T-helper 1 cell (primary cell): ENCODE measurements at regions not wholly inside any gene's neighbourhood (a gene's known extent, or its start where the extent isn't known, plus 50 kb on each side); places are given as distances from the start of the nearest gene placed in this dataset.
"Not testable (repeated sequence)": the region's sequence is repeated elsewhere in the genome, so short reads cannot be mapped to it uniquely, and the experiment has no call there.

Experiments
- DNase-seq, 5 donors: peaks; one replicate each; pipeline ENCODE4 v3.0.0-alpha.2; 2012 to 2020

DNA sequence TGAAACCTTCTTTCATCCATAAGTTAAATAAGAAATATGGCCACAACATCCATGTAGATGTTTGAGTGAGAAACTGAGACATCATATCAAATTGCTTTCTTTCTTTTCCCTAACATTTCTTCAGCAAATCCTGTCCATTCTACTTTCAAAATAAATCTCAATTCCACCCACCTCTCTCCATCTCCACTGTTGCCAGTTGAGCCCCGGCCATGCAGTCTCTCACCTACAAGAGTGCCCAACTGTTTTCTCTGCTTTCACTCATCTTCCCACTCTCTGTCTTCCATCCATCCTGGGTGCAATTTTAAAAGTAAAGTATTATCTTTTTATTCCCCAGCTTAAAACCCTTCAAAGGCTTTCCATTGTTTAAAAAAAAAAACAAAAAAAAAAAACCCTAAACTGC is 260.4 kb downstream of the DEPDC1B start:
- no peak for DNase-seq

DNA sequence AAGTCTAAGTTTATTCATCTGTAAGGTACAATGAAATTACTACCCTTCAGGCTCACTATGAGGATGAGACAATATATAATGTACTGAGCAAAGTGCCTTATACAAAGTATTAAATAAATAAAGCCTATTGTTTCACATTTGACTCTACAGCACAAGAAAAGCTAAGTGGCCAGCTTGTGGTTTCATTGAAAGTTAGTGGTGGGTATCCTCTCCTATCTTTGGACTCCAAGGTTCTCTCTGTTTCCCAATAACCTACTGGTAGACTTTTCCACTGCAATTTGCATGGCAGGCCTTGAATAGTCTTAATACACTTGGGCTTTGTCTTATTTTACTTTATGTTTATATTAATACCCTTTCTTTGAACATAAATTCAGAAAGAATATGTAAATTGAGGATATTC is 262.7 kb downstream of the DEPDC1B start:
- DNase-seq = no peak

DNA sequence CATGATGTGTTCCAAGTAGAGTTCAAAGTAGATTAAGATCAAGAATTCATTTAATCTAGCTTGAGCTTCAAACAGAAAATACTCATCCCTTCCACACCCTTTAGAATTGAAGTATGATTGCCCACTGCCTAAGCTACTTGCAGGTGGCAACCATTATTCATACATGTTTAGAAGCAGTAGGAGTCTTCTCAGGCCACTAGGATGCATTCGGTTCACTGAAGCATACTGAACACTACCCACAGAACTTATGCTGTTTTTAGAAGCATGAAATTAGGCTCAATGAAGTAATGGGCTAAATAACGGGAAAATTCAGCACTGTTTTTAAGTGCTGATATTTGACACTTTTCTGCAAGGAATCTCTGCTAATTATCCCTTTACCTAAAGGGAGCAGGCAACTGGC is 263.4 kb downstream of the DEPDC1B start:
- no peak for DNase-seq

DNA sequence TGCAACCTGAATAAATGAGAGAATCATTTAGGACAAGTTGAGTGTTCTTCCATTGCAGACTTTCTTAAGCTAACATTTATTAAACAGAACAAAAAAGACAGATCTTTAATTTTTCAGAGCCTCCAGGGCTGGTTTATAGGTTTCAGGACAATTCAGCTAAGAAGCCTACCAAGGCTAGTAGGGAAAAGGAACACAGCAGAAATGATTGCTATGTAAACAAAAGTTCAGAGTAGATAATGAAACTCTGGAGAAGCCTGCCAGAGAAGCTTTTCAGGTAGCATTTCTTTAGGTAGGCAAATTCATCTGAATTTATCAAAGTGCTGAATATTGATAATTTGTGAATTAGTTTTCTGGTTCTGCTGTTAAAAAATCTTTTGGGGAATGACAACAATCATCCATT is 264.2 kb downstream of the DEPDC1B start:
- DNase-seq = no peak

DNA sequence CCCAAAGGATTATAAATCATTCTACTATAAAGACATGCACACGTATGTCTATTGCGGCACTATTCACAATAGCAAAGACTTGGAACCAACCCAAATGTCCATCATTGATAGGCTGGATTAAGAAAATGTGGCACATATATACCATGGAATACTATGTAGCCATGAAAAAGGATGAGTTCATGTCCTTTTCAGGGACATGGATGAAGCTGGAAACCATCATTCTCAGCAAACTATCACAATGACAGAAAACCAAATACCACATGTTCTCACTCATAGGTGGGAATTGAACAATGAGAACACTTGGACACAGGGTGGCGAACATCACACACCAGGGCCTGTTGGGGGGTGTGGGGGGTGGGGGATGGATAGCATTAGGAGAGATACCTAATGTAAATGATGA is 273.8 kb downstream of the DEPDC1B start:
- DNase-seq = not testable (repeated sequence)

DNA sequence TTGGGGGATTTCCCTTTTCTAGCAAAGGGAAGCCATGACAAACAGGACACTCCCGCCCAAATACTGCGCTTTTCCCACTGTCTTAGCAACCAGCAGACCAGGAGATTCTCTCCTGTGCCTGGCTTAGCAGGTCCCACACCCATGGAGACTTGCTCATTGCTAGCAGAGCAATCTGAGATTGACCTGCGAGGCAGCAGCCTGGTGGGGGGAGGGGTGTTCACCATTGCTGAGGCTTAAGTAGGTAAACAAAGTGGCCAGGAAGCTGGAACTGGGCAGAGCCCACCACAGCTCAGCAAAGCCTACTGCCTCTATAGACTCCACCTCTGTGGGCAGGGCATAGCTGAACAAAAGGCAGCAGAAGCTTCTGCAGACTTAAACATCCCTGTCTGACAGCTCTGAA is 279.2 kb downstream of the DEPDC1B start:
- DNase-seq = not testable (repeated sequence)

DNA sequence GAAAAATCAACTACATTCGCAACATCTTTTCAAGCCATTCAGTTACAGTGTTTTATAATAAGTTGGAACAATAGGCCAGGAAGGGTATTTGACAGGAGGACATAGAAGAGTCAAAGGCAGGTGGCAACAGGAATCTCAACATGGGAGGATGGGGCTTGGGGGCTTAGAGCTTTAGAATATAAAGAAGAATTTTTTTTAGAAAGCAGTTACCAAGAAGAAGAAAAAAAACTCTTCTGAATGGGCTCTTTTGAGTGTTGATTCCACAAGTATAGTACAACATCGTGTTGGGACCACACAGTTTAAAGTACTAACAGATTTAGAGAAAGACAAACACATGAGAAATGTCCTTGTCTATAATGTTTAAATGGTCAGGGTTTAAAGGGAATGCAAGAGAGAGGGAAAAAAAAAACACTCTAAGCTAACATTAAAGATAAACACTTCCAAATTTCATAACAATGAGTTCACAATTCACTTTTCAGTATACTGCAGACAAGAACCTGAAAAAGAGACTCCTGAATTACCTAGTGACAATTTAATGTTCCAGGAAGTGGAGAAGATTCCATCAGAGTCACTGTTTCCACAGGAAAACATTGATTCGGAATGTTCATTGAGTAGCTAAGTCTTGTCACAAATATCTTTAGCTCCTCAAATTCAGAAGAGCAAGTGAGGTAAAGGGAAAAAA is 282.3 kb downstream of the DEPDC1B start:
- DNase-seq = no peak

DNA sequence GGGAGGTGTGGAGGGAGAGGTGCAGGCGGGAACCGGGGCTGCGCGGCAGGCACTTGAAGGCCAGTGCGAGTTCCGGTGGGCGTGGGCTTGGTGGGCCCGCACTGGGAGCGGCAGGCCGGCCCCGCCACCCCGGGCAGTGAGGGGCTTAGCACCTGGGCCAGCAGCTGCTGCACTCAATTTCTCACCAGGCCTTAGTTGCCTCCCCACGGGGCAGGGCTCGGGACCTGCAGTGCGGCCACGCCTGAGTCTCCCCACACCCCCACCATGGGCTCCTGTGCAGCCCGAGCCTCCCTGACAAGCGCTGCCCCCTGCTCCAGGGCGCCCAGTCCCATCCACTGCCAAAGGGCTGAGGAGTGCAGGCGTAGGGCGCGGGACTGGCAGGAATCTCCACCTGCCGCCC is 284.5 kb downstream of the DEPDC1B start:
- DNase-seq = no peak

DNA sequence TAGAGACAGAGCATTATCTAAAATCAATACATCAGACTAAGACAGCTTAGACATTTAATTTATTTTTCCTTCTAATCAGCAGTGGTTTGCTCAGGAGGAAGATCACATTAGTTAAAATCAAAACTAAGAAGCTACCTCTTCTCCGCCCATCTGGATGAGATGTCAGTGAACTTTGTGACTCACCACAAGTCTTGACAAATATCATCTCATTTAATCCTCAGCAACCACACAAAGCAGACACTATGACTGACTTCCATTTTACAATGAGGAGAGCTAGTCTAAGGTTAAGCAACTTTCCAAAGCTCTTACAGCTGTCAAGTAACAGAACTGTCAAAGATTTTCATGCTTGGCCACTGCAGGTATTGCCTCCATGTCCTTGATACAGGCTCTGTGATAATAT is 289.5 kb downstream of the DEPDC1B start:
- DNase-seq = no peak

DNA sequence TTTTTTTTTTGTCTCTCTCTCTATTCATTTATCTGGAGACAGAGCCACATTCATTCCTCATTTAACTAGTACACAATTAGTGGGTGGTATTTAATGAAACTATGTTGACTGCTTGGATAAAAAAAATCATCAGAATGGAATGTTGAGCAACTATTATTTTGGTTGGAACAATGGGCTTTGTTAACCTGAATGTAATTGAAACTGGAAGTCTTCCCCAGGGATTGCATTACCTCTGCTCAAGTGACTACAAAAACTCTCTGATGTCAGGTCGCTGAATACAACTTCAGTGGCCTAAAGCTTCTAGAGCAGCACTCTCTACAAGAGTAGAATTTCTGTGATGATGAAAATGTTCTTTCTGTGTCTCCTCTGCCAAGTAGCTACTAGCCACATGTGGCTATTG is 295.8 kb downstream of the DEPDC1B start:
- DNase-seq = no peak

DNA sequence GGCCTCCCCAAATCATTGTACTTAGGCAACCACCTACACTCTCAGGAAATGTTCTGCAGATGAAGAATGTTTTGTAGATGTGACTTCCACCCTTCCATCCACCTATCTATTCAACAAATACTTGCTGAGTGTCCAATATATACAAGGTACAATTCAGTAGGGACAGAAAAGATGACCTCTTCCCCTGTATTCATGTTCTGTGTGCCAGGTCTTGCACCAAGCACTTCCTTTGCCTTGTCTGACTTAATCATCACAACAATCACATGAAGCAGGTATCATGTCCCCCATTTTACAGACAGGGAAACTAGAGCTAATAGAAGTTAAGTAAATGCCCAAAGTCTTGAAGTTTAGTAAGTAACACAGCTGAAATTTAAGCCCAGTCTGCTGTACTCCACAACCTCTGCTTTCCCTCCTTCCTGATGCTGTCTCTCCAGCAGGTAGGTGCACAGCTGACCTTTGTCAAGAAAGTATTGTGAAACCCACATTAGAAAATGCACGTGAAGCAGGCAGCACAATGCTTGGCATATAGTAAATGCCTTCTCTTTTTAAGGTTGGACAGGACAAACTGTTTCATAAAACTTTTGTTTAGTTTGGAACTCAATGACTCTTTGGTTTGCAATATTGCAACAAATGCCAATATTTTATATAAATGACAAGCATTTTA is 296.5 kb downstream of the DEPDC1B start:
- no peak for DNase-seq

DNA sequence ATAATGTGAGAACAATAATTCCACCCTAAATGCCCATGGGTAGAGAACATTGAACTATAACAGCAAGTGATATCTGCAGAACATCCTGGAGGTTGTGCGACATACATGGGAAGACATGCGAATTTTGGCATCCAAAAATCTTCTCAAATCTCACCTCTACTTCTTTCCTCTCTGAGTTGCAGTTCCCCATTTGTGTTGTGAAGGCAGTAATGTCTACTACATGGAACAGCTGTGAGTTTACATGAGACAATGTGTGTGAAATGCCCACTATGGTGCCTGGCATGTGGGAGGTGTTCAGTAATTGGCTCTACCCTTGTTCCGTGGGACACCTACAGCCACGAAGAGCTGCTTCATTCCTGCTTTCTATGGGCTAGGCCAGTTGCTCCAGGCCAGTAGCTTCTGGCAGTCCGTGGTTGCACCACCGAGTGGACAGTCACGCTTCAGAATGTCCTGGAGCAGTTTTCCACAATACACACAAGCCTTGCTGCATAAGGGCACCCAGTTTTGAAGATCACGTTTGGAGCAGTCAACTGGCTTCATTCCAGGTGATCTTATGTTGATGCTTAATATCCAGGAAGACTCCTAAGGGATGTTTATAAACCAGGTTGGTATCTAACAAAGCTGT is 297.7 kb downstream of the DEPDC1B start:
- no peak for DNase-seq

DNA sequence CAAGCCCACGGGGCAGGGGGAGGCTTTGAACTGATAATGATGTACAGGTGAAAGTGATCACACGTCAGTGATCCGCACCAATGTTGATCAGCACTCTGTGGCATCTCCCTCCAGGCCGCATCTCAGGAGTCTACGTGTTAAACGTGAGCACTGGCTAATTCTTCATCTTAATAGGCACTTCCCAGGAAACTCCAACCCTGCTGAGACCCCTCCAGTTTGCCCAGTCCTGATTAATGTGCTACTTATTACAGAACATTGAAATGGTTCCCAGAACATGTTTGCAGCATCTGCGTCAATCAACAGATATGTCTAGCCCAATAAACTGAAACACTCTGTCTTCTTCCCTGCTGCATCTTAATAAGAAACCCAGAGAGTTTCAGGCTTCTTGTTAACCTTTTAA is 298.4 kb downstream of the DEPDC1B start:
- no peak for DNase-seq

DNA sequence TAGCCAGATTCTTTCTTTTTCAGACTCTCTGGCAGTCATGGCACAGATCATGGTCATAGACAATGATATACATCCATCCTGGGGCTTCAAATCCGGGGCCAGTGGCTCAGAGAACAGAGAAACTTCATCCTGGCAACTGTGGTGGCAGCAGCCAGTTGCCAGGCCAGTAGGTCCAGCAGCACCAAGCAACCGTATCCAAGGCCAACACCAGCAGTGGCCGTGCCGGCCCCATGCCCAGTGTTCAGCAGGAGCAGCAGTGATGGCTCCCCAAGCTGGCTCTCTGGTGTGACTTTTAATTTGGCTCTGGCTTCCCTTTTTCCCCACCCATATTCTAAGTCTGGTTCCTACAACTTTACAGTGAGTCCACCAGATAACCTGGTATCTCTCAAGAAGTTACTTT is 300.5 kb downstream of the DEPDC1B start:
- no peak for DNase-seq

DNA sequence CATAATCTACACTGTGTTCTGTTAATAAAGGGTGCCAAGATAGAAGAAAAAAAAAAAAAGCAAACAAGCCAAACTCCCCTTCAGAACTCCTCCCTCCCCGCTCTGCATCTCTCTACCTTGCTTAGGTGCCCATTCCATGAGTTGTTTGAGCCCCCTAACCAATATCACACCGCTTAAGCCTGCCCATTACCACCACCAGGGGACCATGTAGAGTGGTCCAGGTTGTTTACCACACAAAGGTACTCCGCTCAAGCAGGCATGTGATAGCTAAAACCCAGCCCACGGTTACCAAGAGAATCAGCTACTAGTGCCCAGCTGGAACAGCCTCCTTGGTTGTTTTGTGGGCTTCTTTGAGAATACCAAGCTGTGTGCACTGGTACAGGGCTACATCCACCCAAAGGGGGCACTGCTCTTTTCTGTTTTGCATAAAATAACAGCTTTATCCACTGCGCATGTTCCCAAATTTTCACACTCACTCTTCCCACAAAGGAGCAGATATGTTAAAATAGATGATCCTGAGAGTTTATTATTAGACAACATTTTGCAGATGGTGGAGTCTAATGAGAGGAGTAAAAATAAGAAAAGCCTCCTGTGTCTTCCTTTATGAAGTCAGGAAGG is 304.1 kb downstream of the DEPDC1B start:
- DNase-seq = no peak

DNA sequence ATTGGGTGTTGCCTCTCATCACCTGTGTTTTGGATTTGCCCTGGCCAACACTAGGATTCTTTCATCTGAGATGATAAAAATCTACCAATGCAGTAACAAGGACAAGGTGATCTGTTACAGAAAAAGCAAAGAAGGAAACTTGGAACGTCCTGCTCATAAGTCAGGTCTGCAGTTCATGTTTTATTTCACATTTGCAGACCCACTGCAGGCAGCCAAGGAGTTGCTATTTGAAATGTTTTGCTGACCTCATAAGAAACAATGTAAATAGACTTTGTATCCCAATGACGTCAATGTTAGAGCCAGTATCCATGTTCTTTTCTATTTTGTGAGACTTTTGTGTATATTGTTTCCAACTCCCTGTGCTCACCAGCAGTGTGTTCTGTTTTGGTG is 312.9 kb downstream of the DEPDC1B start:
- no peak for DNase-seq

DNA sequence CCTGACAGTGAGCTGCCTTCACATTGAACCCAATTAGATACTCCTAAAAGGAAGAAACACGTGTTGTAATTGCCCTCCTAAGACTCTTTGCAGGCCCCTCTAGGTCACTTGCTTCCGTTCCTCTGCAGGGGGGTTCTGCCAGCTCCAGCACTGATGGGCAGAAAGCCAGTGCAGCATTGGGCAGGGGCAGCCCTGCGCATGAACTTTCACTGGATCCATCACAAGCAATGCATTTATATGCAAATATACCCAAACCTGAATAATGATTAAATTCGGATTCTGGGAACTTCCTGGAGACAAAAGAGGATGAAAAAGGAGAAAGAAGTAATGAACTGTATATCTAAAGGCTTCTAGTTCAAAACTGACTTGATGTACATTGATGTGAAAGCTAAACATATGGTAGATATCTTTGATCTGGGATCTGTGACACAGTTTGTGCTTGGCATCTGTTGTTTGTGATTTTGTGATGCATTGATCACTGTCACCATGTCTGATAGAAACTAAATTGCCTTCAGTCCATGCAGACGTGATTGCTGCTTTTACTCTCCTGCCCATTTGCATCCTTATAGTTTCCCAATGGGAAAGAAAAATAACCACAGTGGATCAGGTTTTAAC is 313.4 kb downstream of the DEPDC1B start:
- no peak for DNase-seq

DNA sequence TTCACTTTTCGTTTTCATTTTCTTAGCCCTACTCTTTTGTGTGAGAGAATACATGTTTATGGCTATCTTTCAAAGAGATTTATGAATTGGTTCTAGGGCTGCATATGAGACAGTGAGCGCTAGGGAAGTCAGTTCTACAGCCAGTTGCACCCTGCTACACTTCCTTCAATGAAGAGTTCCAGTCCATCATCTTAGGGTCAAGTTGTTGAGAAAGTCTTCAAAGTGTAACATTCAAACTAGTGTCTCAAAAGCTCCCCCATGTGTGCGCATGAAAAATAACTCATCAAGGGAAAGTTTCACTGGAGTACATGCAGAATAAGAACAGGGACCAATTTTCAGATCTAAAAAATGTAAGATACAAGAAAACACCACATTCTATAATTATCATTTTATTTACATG is 317.2 kb downstream of the DEPDC1B start:
- no peak for DNase-seq

DNA sequence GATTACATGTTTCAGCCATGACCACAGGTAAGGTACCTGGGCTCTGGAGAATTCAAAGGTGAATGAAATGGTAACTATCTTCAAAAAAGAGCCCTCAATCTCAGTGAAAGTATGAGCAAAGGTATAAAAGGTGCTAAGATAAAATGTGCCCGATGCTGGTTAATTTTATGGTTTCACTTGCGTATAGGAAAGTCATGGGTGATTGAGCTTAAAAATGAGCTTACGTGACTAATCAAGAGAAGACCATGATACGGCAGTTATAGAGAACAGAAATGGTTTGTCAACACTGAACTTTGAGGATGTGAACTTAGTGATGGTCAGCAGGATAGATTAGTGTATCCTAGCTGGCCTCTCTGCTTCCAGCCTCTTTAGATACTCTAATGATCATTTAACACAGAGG is 320.1 kb downstream of the DEPDC1B start:
- DNase-seq = no peak

DNA sequence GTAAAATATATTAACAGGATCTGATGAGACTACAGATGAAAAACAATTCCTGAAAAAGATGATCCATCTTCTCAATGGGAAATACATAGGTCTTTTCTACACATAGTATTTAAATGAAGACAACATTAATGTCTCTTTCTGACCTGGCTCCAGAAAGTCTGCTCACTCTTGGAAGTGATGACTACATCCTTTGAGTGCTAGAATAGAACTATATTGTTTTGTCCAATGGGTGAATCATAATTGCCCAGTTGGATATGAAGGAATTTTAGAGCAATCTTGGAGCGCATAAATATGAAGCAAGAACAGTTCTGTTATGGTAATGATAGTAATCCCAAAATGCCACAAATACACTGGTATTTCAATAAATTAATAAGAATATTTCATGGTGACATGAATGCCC is 322.1 kb downstream of the DEPDC1B start:
- no peak for DNase-seq

DNA sequence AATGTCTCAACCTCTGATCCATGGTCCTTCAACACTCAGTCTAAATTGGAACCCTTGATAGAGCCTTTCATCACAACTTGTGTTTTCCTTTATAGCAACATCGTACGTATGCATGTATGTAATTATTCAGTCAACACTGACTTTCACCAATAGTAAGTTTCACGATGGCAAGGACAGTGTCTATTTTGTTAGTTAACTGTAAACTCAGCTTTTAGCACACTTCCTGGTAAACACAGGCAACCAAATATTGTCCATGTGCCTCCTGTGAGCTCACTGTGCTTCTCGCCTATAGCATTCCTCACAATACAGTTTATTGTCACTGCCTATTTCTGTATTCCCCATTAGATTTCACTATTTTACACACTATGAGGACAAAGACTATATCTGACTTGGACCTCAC is 323.1 kb downstream of the DEPDC1B start:
- no peak for DNase-seq

DNA sequence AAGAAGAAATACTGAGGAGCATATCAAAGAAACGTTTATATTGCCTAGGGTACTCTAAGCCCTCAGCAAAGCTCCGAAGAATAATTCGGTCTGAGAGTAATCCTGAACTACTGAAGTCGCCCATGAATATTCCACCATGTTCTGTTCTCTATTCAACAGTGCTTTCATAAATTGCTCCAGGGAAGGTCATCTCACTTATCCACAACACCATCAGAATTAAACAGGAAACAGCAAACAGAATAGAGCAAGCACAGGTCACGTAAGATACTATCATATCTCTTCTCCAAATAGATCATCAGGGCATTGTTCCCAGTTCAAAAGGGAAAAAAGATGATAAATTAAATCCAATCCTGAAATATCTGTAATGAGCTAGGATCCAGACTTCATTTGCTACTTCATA is 325.6 kb downstream of the DEPDC1B start:
- no peak for DNase-seq

DNA sequence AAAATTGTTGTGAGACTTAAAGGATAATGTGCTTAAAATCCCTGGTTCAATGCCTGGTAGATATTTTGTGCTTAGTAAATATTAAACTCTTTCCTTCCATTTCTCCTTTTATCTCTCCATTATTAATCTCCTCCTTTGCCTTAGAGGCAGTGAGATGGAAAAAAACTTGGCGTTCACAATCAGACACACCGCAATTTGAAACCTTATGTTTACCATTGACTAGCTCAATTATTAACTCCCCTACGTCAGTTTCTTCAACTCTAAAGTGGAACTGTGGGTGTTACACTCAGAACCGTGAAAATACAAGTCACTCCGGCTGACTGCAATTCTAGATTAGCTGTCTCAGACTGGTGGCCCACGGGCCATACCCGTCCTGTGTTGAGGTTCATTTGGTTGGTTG is 327.2 kb downstream of the DEPDC1B start:
- no peak for DNase-seq

DNA sequence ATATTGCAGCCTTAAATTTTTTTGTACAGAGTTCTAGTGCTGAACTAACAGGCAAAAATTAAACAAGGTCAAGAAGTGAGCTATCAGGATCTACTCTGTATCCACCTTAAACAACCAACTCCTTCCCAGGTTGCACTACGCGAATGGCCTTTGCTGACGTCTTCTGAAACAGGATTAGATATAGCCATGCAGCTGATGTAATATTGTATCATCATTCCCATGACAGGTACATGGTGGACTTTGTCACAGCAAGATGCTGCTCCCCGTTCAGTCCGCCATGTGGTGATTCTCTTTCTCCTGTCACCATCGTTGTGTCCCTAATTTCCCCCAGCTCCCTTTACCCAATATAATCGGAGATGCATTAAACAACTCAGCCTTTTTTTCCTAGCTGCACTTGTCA is 328.9 kb downstream of the DEPDC1B start:
- no peak for DNase-seq
